ACC112 (cell line): ENCODE measurements at regions not wholly inside any gene's neighbourhood (a gene's known extent, or its start where the extent isn't known, plus 50 kb on each side); places are given as distances from the start of the nearest gene placed in this dataset.

Experiments used
- H2AFZ ChIP-seq: fragments of 200-600 bp; sonication (generic); one replicate; pipeline ENCODE4 v1.6.0; 2017; ENCODE audit warnings: antibody characterized with exemption, low read length; ENCODE audit not compliant: unreplicated experiment
- H3K27ac ChIP-seq: fragments of 200-600 bp; sonication (generic); 2 replicates; pipeline ENCODE4 v1.5.1; 2014; ENCODE audit warnings: low read depth, mild to moderate bottlenecking, antibody characterized with exemption, low read length, moderate library complexity
- H3K27me3 ChIP-seq: fragments of 200-600 bp; sonication (generic); 2 replicates; pipeline ENCODE4 v1.6.1; 2014; ENCODE audit warnings: mild to moderate bottlenecking, antibody characterized with exemption, low read length, moderate library complexity, mixed read lengths; ENCODE audit not compliant: insufficient read depth
- H3K36me3 ChIP-seq: fragments of 200-600 bp; sonication (generic); 2 replicates; pipeline ENCODE4 v1.6.1; 2016; ENCODE audit warnings: mild to moderate bottlenecking, antibody characterized with exemption, low read length, moderate library complexity, mixed read lengths; ENCODE audit not compliant: insufficient read depth
- H3K4me1 ChIP-seq: fragments of 200-600 bp; sonication (generic); one replicate; pipeline ENCODE4 v1.6.1; 2016; ENCODE audit warnings: low read length, mixed read lengths; ENCODE audit not compliant: insufficient read depth, unreplicated experiment, control insufficient read depth
- H3K4me3 ChIP-seq: fragments of 200-600 bp; sonication (generic); 2 replicates; pipeline ENCODE4 v1.5.1; 2014; ENCODE audit warnings: mild to moderate bottlenecking, low read depth, low read length
- H3K79me2 ChIP-seq: fragments of 200-600 bp; sonication (generic); one replicate; pipeline ENCODE4 v1.6.0; 2016; ENCODE audit warnings: low read length; ENCODE audit not compliant: control insufficient read depth, unreplicated experiment, insufficient read depth

- Histone ChIP-seq H3K4me3 (no peak overlapping the region), H3K36me3 (no peaks in the 10 kb centered on the region), H3K27ac (no peak overlapping the region), H3K27me3 (no peaks in the 10 kb centered on the region), H2AFZ (no peak overlapping the region), H3K79me2 (no peaks in the 10 kb centered on the region), H3K4me1 (peaks cover 12% of the 10 kb centered on the region)
Measured at GRCh38 chr13:38543561-38543960, 143.3 kb upstream of the FREM2 start.

- H3K4me1 ChIP-seq: no peaks in the 10 kb centered on the region
- H3K36me3 ChIP-seq: no peaks in the 10 kb centered on the region
- H3K27ac ChIP-seq: no peak overlapping the region
- H3K79me2 ChIP-seq: no peaks in the 10 kb centered on the region
- H2AFZ ChIP-seq: no peak overlapping the region
- H3K4me3 ChIP-seq: no peak overlapping the region
- H3K27me3 ChIP-seq: peaks cover 18% of the 10 kb centered on the region
Measured at GRCh38 chr13:38563739-38564138, 123.1 kb upstream of the FREM2 start.

- H3K27me3 ChIP-seq: peaks cover 18% of the 10 kb centered on the region
- H3K36me3 ChIP-seq: no peaks in the 10 kb centered on the region
- H2AFZ ChIP-seq: no peak overlapping the region
- no peak overlapping the region for H3K4me3 ChIP-seq
- no peak overlapping the region for H3K27ac ChIP-seq
- H3K79me2 ChIP-seq: no peaks in the 10 kb centered on the region
- no peaks in the 10 kb centered on the region for H3K4me1 ChIP-seq
Measured at GRCh38 chr13:38564256-38565150, 122.4 kb upstream of the FREM2 start.

DNA sequence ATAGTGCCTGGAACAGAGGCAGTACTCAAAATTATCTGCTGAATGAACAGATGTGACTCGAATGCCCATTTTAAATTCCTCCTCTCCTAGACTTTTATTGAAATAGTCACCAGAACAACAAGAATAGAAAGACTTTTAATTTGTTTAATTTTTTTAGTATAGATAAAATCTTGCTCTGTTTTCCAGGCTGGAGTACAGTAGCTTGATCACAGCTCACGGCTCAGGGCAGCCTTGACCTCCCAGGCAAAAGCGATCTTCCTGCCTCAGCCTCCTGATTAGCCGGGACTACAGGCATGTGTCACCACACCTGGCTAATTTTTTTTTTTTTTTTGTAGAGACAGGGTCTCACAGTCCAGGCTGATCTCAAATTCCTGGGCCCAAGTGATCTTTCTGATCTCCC, 120.9 kb upstream of the FREM2 start:
- no peaks in the 10 kb centered on the region for H3K4me1 ChIP-seq
- H3K27me3 ChIP-seq: peaks cover 18% of the 10 kb centered on the region
- H3K4me3 ChIP-seq: no peak overlapping the region

DNA sequence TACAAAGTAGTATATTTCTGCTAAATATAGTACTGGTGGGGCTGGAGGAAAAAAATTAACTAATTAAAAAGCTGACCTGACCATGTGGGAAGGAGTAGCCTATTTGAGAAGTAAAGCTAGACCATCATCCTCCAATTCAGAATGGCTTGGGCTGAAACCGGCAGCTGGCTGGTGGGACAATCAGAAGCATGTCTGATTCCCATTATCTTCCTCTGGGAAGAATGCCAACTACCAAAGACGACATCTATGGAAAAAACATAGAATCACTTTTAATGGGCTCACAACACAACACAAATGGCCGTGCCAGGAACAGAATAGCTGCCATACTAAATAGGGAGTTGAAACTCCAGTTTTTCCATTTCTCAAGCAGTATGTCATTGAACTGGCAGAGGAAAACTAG, 120.4 kb upstream of the FREM2 start:
- Histone ChIP-seq H2AFZ (no peak overlapping the region), H3K27ac (no peak overlapping the region), H3K79me2 (no peaks in the 10 kb centered on the region), H3K4me3 (no peak overlapping the region), H3K4me1 (no peaks in the 10 kb centered on the region), H3K27me3 (peaks cover 18% of the 10 kb centered on the region), H3K36me3 (no peaks in the 10 kb centered on the region)

More for the DNA sequence above, 120.9 kb upstream of the FREM2 start:
- H3K79me2 ChIP-seq: no peaks in the 10 kb centered on the region
- no peak overlapping the region for H3K27ac ChIP-seq
- no peak overlapping the region for H2AFZ ChIP-seq
- H3K36me3 ChIP-seq: no peaks in the 10 kb centered on the region

DNA sequence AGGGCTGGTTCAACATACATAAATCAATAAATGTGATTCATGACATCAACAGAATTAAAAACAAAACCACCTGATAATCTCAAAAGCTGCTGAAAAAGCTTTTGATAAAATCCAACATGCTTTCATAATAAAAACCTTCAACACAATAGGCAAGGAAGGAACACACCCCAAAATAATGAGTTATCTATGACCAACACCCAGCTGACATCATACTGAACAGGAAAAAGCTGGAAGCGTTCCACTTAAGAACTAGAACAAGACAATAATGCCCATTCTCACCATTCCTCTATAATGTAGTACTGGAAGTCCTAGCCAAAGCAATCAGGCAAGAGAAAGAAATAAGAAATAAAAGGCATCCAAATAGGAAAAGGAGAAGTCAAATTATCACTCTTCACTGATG, 116.2 kb upstream of the FREM2 start:
- no peak overlapping the region for H2AFZ ChIP-seq
- H3K36me3 ChIP-seq: no peaks in the 10 kb centered on the region
- peaks cover 9% of the 10 kb centered on the region for H3K27me3 ChIP-seq
- no peak overlapping the region for H3K4me3 ChIP-seq
- no peaks in the 10 kb centered on the region for H3K79me2 ChIP-seq
- no peaks in the 10 kb centered on the region for H3K4me1 ChIP-seq
- H3K27ac ChIP-seq: no peak overlapping the region

- Histone ChIP-seq H3K36me3 (no peaks in the 10 kb centered on the region), H3K4me3 (no peak overlapping the region), H3K4me1 (no peaks in the 10 kb centered on the region), H3K27ac (no peak overlapping the region), H3K27me3 (no peaks in the 10 kb centered on the region; the same call in none of the 2 replicates), H2AFZ (no peak overlapping the region), H3K79me2 (no peaks in the 10 kb centered on the region)
Measured at GRCh38 chr13:38575427-38575826, 111.5 kb upstream of the FREM2 start.

- H2AFZ ChIP-seq: no peak overlapping the region
- H3K36me3 ChIP-seq: no peaks in the 10 kb centered on the region
- no peaks in the 10 kb centered on the region for H3K4me1 ChIP-seq
- H3K27me3 ChIP-seq: no peaks in the 10 kb centered on the region; the same call in none of the 2 replicates
- no peak overlapping the region for H3K4me3 ChIP-seq
- no peaks in the 10 kb centered on the region for H3K79me2 ChIP-seq
- no peak overlapping the region for H3K27ac ChIP-seq
Measured at GRCh38 chr13:38577048-38577447, 109.8 kb upstream of the FREM2 start.

DNA sequence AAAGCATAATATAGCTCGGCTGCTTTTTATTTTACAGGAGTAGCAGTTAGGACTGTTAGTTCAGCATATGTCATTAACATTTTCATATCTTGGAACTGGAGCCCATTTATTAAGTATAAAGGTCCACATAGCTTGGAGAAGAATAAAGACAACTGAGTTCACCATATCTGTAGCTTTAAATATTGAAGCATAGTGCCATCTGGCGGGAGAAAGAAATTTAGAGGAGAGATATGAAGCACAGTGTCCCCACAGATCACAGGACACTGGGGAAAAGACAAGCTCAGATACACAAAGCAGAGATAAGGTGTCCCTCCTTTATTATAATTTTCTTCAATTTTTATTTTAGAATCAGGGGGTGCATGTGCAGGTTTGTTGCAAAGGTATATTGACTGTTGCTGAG, 104.7 kb upstream of the FREM2 start:
- no peak overlapping the region for H2AFZ ChIP-seq
- H3K27ac ChIP-seq: no peak overlapping the region
- no peaks in the 10 kb centered on the region for H3K36me3 ChIP-seq
- H3K4me3 ChIP-seq: no peak overlapping the region
- no peaks in the 10 kb centered on the region; the same call in 1 of the 2 replicates for H3K27me3 ChIP-seq
- H3K79me2 ChIP-seq: no peaks in the 10 kb centered on the region
- H3K4me1 ChIP-seq: no peaks in the 10 kb centered on the region

GRCh38 chr13:38590230-38590629, 96.6 kb upstream of the FREM2 start:
- Histone ChIP-seq H3K27me3 (peaks cover 9% of the 10 kb centered on the region; the same call in 1 of the 2 replicates), H3K79me2 (no peaks in the 10 kb centered on the region), H3K4me1 (no peaks in the 10 kb centered on the region), H2AFZ (no peak overlapping the region), H3K27ac (no peak overlapping the region), H3K36me3 (no peaks in the 10 kb centered on the region), H3K4me3 (no peak overlapping the region)
